ENCODE measurements at regions not wholly inside any gene's neighbourhood (a gene's known extent, or its start where the extent isn't known, plus 50 kb on each side); places are given as distances from the start of the nearest gene placed in this dataset.

DNA sequence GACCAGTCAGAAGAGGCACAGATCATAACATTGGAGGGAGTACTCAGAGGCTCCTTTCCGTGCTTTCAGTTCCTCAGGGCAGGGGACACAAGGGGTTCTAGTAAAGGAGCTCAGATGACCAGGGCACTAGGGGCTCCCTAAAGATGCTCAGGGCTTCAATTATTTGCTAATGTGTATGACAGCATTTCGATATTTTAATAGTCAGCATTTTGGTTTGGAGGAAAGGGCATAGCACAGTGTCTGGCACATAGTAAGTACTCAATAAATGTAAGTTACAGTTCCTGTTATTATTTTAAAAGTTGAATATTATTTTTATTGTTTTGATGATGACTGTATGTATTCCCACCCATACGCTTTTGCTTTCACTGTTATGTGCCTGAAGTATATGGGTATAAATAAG, 260.0 kb downstream of the REEP3 start:
- TF ChIP-seq POLR2A (IDR thresholded peaks at IDR 0.05) (no peak), POLR2AphosphoS5 (IDR thresholded peaks at IDR 0.05) (no peak)
- TF ChIP-seq, protein P1, sequence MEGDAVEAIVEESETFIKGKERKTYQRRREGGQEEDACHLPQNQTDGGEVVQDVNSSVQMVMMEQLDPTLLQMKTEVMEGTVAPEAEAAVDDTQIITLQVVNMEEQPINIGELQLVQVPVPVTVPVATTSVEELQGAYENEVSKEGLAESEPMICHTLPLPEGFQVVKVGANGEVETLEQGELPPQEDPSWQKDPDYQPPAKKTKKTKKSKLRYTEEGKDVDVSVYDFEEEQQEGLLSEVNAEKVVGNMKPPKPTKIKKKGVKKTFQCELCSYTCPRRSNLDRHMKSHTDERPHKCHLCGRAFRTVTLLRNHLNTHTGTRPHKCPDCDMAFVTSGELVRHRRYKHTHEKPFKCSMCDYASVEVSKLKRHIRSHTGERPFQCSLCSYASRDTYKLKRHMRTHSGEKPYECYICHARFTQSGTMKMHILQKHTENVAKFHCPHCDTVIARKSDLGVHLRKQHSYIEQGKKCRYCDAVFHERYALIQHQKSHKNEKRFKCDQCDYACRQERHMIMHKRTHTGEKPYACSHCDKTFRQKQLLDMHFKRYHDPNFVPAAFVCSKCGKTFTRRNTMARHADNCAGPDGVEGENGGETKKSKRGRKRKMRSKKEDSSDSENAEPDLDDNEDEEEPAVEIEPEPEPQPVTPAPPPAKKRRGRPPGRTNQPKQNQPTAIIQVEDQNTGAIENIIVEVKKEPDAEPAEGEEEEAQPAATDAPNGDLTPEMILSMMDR (IDR thresholded peaks at IDR 0.05): no peak
